CD4-positive, CD25-positive, alpha-beta regulatory T cell (primary cell): ENCODE measurements at regions not wholly inside any gene's neighbourhood (a gene's known extent, or its start where the extent isn't known, plus 50 kb on each side); places are given as distances from the start of the nearest gene placed in this dataset.

Experiments used
- ATAC-seq, 2 donors: fragments of 150-1000 bp; cut with Tn5 transposase; one replicate each; pipeline ENCODE4 v1.10.0; 2021; ENCODE audit warnings: low read depth in 2 of 2, moderate number of reproducible peaks in 2 of 2, moderate library complexity in 1 of 2
- DNase-seq, 3 donors: peaks; one replicate each; pipeline versions ENCODE4 v3.0.0 to v3.0.0-alpha.2; 2012 to 2022; ENCODE audit warnings: mixed read lengths in 1 of 3
- H3K27ac ChIP-seq: one replicate; pipeline ENCODE4 v1.7.0; 2013; ENCODE audit warnings: mild to moderate bottlenecking, low read length; ENCODE audit not compliant: insufficient read depth, poor library complexity, severe bottlenecking
- H3K27me3 ChIP-seq: one replicate; pipeline ENCODE4 v1.7.0; 2013; ENCODE audit warnings: low read length; ENCODE audit not compliant: control insufficient read depth, insufficient read depth
- H3K36me3 ChIP-seq: one replicate; pipeline ENCODE4 v1.7.0; 2013; ENCODE audit warnings: mild to moderate bottlenecking, low read length, moderate library complexity; ENCODE audit not compliant: control insufficient read depth, insufficient read depth
- H3K4me1 ChIP-seq: 2 replicates; pipeline ENCODE4 v1.7.0; 2013; ENCODE audit warnings: mild to moderate bottlenecking, low read length; ENCODE audit not compliant: insufficient read depth, control insufficient read depth, poor library complexity, severe bottlenecking
- H3K4me3 ChIP-seq: one replicate; pipeline ENCODE4 v1.7.0; 2013; ENCODE audit warnings: low read depth, mild to moderate bottlenecking, low read length, moderate library complexity
- H3K9me3 ChIP-seq, 2 experiments: 1 replicate in 1 of 2; 2 replicates in 1 of 2; pipeline ENCODE4 v1.7.0; 2013; ENCODE audit warnings: low read length in 2 of 2, mild to moderate bottlenecking in 1 of 2, moderate library complexity in 1 of 2; ENCODE audit not compliant: control insufficient read depth in 2 of 2
- H3K27ac Mint-ChIP-seq, 3 donors: one replicate each; pipeline ENCODE4 v1.8.0; 2020 to 2022; ENCODE audit warnings: mild to moderate bottlenecking in 3 of 3, mixed read lengths in 3 of 3, moderate library complexity in 2 of 3
- H3K27me3 Mint-ChIP-seq: one replicate; pipeline ENCODE4 v1.8.0; 2022; ENCODE audit warnings: mild to moderate bottlenecking, mixed read lengths
- H3K36me3 Mint-ChIP-seq: one replicate; pipeline ENCODE4 v1.8.0; 2020; ENCODE audit warnings: mixed read lengths
- H3K4me1 Mint-ChIP-seq, 4 donors: one replicate each; pipeline ENCODE4 v1.8.0; 2020 to 2022; ENCODE audit warnings: mixed read lengths in 4 of 4, mild to moderate bottlenecking in 1 of 4
- H3K4me3 Mint-ChIP-seq, 4 donors: one replicate each; pipeline ENCODE4 v1.8.0; 2020 to 2022; ENCODE audit warnings: mild to moderate bottlenecking in 4 of 4, mixed read lengths in 4 of 4, moderate library complexity in 3 of 4
- H3K9me3 Mint-ChIP-seq, 7 donors: one replicate each; pipeline ENCODE4 v1.8.0; 2020 to 2022; ENCODE audit warnings: mixed read lengths in 7 of 7, mild to moderate bottlenecking in 3 of 7, moderate library complexity in 2 of 7

- Histone ChIP-seq H3K27ac (no peak overlapping the region), H3K4me3 (no peak overlapping the region), H3K4me1 (no peaks in the 10 kb centered on the region), H3K9me3 (peaks cover 0 to 6% of the 10 kb centered on the region in 2 experiments), H3K36me3 (no peaks in the 10 kb centered on the region), H3K27me3 (peaks cover 5% of the 10 kb centered on the region)
- Mint-ChIP-seq H3K27ac (no peak overlapping the region), H3K4me1 (peaks cover 0 to 2% (median 0%) of the 10 kb centered on the region in 4 donors), H3K9me3 (peaks cover 0 to 2% (median 0%) of the 10 kb centered on the region in 7 donors), H3K27me3 (peaks cover 6% of the 10 kb centered on the region), H3K36me3 (no peaks in the 10 kb centered on the region), H3K4me3 (no peak overlapping the region)
- ATAC-seq = no peak
- DNase-seq = no peak
Observed at GRCh38 chr15:60096157-60096556, 92.0 kb downstream of the FOXB1 start.

DNA sequence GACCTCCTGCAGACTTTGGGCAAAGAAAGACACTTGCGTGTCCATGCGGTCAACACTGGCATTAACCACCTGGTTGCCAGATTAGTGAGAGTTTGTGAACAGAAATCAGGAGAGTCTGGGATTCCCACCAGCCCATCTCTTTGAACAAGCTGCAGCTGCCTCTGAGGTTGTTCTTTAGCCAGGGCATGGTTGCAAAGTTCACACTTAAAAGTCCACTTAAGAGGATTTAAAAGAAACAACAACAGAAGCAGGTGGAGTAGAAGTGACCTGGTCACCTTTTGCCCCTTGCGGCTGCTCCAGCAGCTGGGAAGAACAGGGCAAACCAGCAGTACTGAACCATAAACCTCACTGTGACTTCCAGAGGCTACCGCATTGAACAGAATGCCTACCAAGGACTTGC is 97.3 kb downstream of the FOXB1 start:
- ATAC-seq = no peak
- H3K4me1 Mint-ChIP-seq = no peaks in the 10 kb centered on the region

GRCh38 chr15:60102748-60103147 is 98.6 kb downstream of the FOXB1 start:
- Histone ChIP-seq H3K4me3 (no peak overlapping the region), H3K4me1 (no peaks in the 10 kb centered on the region), H3K36me3 (no peaks in the 10 kb centered on the region), H3K27ac (no peak overlapping the region), H3K27me3 (peaks cover 15% of the 10 kb centered on the region), H3K9me3 (peaks cover 0 to 5% of the 10 kb centered on the region in 2 experiments)
- peaks cover 17% of the 10 kb centered on the region for H3K27me3 Mint-ChIP-seq
- no peak overlapping the region for H3K4me3 Mint-ChIP-seq
- peaks cover 0 to 4% (median 1%) of the 10 kb centered on the region in 7 donors for H3K9me3 Mint-ChIP-seq
- ATAC-seq = no peak
- H3K36me3 Mint-ChIP-seq = peaks cover 3% of the 10 kb centered on the region
- H3K27ac Mint-ChIP-seq = peak overlapping the region in 1 of 3 donors; percentile 23
- H3K4me1 Mint-ChIP-seq = no peaks in the 10 kb centered on the region
- DNase-seq = no peak

More for the DNA sequence above, 97.3 kb downstream of the FOXB1 start:
- DNase-seq = no peak
- H3K4me3 Mint-ChIP-seq = no peak overlapping the region
- Histone ChIP-seq H3K9me3 (peaks cover 2 to 6% of the 10 kb centered on the region in 2 experiments), H3K36me3 (no peaks in the 10 kb centered on the region), H3K27me3 (peaks cover 11% of the 10 kb centered on the region), H3K4me3 (no peak overlapping the region), H3K4me1 (no peaks in the 10 kb centered on the region), H3K27ac (no peak overlapping the region)
- no peaks in the 10 kb centered on the region for H3K36me3 Mint-ChIP-seq
- H3K27ac Mint-ChIP-seq = no peak overlapping the region
- H3K9me3 Mint-ChIP-seq = peaks cover 0 to 2% (median 1%) of the 10 kb centered on the region in 7 donors
- H3K27me3 Mint-ChIP-seq = peaks cover 7% of the 10 kb centered on the region

DNA sequence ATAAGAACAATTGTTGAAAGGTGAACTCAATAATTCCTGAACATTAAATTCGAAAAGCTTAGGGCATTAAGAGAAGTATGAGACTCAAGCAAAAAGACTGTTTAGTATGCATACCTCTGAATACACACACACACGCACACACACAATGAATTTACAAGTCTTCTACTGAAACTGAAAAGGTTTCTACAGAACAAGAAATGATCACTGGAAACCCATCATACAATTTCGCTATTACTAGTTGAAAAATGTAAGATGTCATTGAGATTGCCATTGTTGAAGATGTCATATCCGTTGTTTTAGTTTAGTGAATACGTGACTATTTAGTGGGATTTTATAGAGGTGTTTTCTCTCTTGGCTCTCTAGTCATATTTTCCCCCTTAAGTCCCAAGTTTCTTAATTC is 106.8 kb downstream of the FOXB1 start:
- no peak for DNase-seq
- no peak for ATAC-seq
- no peak overlapping the region for H3K4me3 Mint-ChIP-seq

DNA sequence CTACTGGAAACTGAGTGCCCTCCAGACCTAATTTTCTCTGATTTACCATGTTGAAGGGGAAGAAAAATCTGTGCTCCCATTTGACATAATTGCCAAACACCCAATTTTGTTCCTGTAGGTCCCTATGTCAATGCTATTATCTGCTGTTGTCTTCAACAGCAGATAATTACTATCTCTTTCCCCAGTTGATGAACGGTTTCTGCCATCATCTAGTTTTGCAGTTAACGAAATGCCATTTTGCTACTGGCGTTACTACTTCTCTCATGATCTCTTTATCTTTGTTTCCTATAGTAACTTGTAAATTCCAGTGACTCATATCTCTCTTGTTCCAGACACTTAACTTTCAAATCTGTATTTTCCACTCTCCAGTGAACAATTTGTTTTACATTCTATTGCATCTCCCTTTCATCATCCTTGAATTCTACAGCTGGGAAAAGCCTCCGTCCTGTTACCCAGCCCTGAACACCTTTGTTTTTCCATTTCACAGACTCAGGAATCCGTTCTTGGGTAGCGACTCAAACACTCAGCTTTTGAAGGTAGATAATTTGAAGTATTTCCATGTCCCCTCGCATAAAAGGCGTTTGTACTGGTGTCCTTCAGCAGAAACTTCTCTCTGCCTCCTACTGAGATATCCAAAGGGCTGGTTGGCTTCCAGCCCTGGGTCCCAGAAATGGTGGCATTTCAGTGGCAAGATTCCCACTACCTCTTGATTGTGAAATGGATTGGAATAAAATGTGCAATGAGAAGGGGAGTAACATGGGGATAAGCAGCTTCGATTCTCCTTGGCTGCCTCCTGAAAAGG is 111.7 kb downstream of the FOXB1 start:
- no peak overlapping the region for H3K27ac Mint-ChIP-seq
- Histone ChIP-seq H3K4me3 (no peak overlapping the region), H3K27me3 (no peaks in the 10 kb centered on the region), H3K27ac (no peak overlapping the region), H3K36me3 (no peaks in the 10 kb centered on the region), H3K9me3 (no peaks in the 10 kb centered on the region), H3K4me1 (no peaks in the 10 kb centered on the region)
- DNase-seq (no peak), ATAC-seq (no peak)
- H3K4me1 Mint-ChIP-seq = peaks cover 0 to 15% (median 6%) of the 10 kb centered on the region in 4 donors
- H3K36me3 Mint-ChIP-seq = no peaks in the 10 kb centered on the region
- no peak overlapping the region for H3K4me3 Mint-ChIP-seq
- H3K9me3 Mint-ChIP-seq = no peaks in the 10 kb centered on the region
- peaks cover 6% of the 10 kb centered on the region for H3K27me3 Mint-ChIP-seq

More for the DNA sequence above, 106.8 kb downstream of the FOXB1 start:
- Mint-ChIP-seq H3K36me3 (peaks cover 3% of the 10 kb centered on the region), H3K4me1 (peaks cover 0 to 4% (median 0%) of the 10 kb centered on the region in 4 donors), H3K9me3 (peaks cover 0 to 6% (median 0%) of the 10 kb centered on the region in 7 donors), H3K27ac (no peak overlapping the region), H3K27me3 (peaks cover 17% of the 10 kb centered on the region)
- H3K4me3 ChIP-seq = no peak overlapping the region
- H3K36me3 ChIP-seq = no peaks in the 10 kb centered on the region
- H3K4me1 ChIP-seq = no peaks in the 10 kb centered on the region
- peaks cover 0 to 3% of the 10 kb centered on the region in 2 experiments for H3K9me3 ChIP-seq
- peaks cover 4% of the 10 kb centered on the region for H3K27me3 ChIP-seq
- no peak overlapping the region for H3K27ac ChIP-seq

GRCh38 chr15:60116456-60117089 is 112.5 kb downstream of the FOXB1 start:
- Mint-ChIP-seq H3K4me3 (no peak overlapping the region), H3K4me1 (peaks cover 4 to 19% (median 7%) of the 10 kb centered on the region in 4 donors), H3K36me3 (no peaks in the 10 kb centered on the region), H3K27me3 (peaks cover 1% of the 10 kb centered on the region), H3K9me3 (no peaks in the 10 kb centered on the region), H3K27ac (no peak overlapping the region)
- Histone ChIP-seq H3K27me3 (no peaks in the 10 kb centered on the region), H3K9me3 (no peaks in the 10 kb centered on the region), H3K36me3 (no peaks in the 10 kb centered on the region), H3K4me3 (no peak overlapping the region), H3K4me1 (no peaks in the 10 kb centered on the region), H3K27ac (no peak overlapping the region)
- ATAC-seq (no peak), DNase-seq (no peak)

DNA sequence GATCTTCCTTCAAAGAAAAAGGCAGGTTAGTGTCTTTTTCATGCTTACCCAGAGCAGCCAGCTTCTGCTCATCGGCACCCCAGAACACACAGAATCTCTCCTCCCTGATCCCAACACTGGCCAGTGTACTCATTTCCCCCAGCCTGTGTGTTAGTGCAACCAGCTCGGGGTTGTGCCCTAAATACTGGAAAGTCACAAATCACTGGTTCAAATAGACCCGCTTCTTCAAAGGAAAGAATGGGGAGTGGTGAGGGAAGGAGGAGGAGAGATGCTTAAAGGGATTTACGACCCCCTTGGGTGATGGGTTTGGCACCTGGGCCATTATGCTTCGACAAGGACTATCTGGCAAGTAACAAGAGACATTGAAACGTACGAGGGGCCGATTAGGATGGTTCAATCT is 114.0 kb downstream of the FOXB1 start:
- no peaks in the 10 kb centered on the region for H3K9me3 Mint-ChIP-seq
- H3K27ac Mint-ChIP-seq = no peak overlapping the region
- peaks cover 4 to 25% (median 13%) of the 10 kb centered on the region in 4 donors for H3K4me1 Mint-ChIP-seq
- H3K9me3 ChIP-seq = no peaks in the 10 kb centered on the region
- no peak overlapping the region for H3K4me3 Mint-ChIP-seq
- no peak overlapping the region for H3K27ac ChIP-seq
- H3K4me3 ChIP-seq = no peak overlapping the region
- DNase-seq (no peak), ATAC-seq (no peak)
- H3K27me3 ChIP-seq = no peaks in the 10 kb centered on the region
- H3K36me3 Mint-ChIP-seq = no peaks in the 10 kb centered on the region
- no peaks in the 10 kb centered on the region for H3K27me3 Mint-ChIP-seq
- no peaks in the 10 kb centered on the region for H3K36me3 ChIP-seq
- H3K4me1 ChIP-seq = no peaks in the 10 kb centered on the region
